CD14-positive monocyte (primary cell): ENCODE measurements at regions not wholly inside any gene's neighbourhood (a gene's known extent, or its start where the extent isn't known, plus 50 kb on each side); places are given as distances from the start of the nearest gene placed in this dataset.

ENCODE experiments used
- DNase-seq, 3 donors: peaks; one replicate each; pipeline ENCODE4 v3.0.0-alpha.2; 2011 to 2022
- H2AFZ ChIP-seq: 2 replicates; pipeline ENCODE4 v1.6.0; 2012; ENCODE audit warnings: mild to moderate bottlenecking, low read depth, low read length, inconsistent platforms; ENCODE audit not compliant: insufficient read depth, poor library complexity, severe bottlenecking
- H3K27ac ChIP-seq, 2 donors: 1 replicate in 1 of 2; 2 replicates in 1 of 2; pipeline ENCODE4 v1.5.1; 2012 to 2013; ENCODE audit warnings: low read length in 2 of 2, control low read depth in 1 of 2, inconsistent platforms in 1 of 2, low read depth in 1 of 2, mild to moderate bottlenecking in 1 of 2
- H3K27me3 ChIP-seq, 2 donors: one replicate each; pipeline versions ENCODE4 v1.6.0 to v1.6.1; 2011 to 2013; ENCODE audit warnings: low read length in 2 of 2; ENCODE audit not compliant: control insufficient read depth in 2 of 2, insufficient read depth in 2 of 2
- H3K36me3 ChIP-seq, 2 donors: replicated peaks in 1 of 2; 1 replicate in 1 of 2; 2 replicates in 1 of 2; pipeline versions ENCODE4 v1.5.1 to v1.6.1; 2012 to 2013; ENCODE audit warnings: low read length in 2 of 2, control low read depth in 1 of 2, inconsistent platforms in 1 of 2, mild to moderate bottlenecking in 1 of 2; ENCODE audit not compliant: insufficient read depth in 2 of 2, control insufficient read depth in 1 of 2
- H3K4me1 ChIP-seq, 2 donors: 1 replicate in 1 of 2; 2 replicates in 1 of 2; pipeline versions ENCODE4 v1.5.1 to v1.6.1; 2012 to 2013; ENCODE audit warnings: low read length in 2 of 2, control low read depth in 1 of 2, inconsistent platforms in 1 of 2, mild to moderate bottlenecking in 1 of 2, moderate library complexity in 1 of 2; ENCODE audit not compliant: insufficient read depth in 2 of 2, control insufficient read depth in 1 of 2
- H3K4me2 ChIP-seq: replicated peaks from 2 replicates; pipeline ENCODE3; 2012; ENCODE audit warnings: low read length, moderate library complexity, mild to moderate bottlenecking; ENCODE audit not compliant: poor library complexity, severe bottlenecking; ENCODE audit errors: extremely low read depth
- H3K4me3 ChIP-seq, 3 experiments: fragments of 200-600 bp in 1 of 3; sonication (generic) in 1 of 3; replicated peaks in 1 of 3; 1 replicate in 2 of 3; 2 replicates in 1 of 3; pipeline ENCODE4 v1.5.1; 2011 to 2013; ENCODE audit warnings: low read length in 3 of 3, mild to moderate bottlenecking in 3 of 3, control low read depth in 2 of 3, low read depth in 2 of 3, inconsistent platforms in 1 of 3, moderate library complexity in 1 of 3
- H3K79me2 ChIP-seq: 2 replicates; pipeline ENCODE4 v1.6.0; 2012; ENCODE audit warnings: mild to moderate bottlenecking, control low read depth, inconsistent platforms, low read length, moderate library complexity; ENCODE audit not compliant: insufficient read depth
- H3K9ac ChIP-seq: 2 replicates; pipeline ENCODE4 v1.6.0; 2017; ENCODE audit warnings: low read length, mild to moderate bottlenecking; ENCODE audit not compliant: insufficient read depth, poor library complexity, severe bottlenecking
- H3K9me3 ChIP-seq, 2 donors: replicated peaks in 1 of 2; 1 replicate in 1 of 2; 2 replicates in 1 of 2; pipeline versions ENCODE4 v1.5.1 to v1.6.1; 2012 to 2013; ENCODE audit warnings: low read length in 2 of 2, control low read depth in 1 of 2; ENCODE audit not compliant: control insufficient read depth in 1 of 2, insufficient read depth in 1 of 2
- H4K20me1 ChIP-seq: 2 replicates; pipeline ENCODE4 v1.6.0; 2012; ENCODE audit warnings: mild to moderate bottlenecking, low read length, control low read depth, moderate library complexity; ENCODE audit not compliant: insufficient read depth
- H3K27ac Mint-ChIP-seq, 7 donors: one replicate each; pipeline ENCODE4 v1.8.0; 2020; ENCODE audit warnings: mild to moderate bottlenecking in 7 of 7, mixed read lengths in 7 of 7, moderate library complexity in 6 of 7, inconsistent platforms in 2 of 7
- H3K27me3 Mint-ChIP-seq, 3 donors: one replicate each; pipeline ENCODE4 v1.8.0; 2021 to 2022; ENCODE audit warnings: low read depth in 3 of 3, mild to moderate bottlenecking in 3 of 3, mixed read lengths in 3 of 3, moderate library complexity in 3 of 3, inconsistent platforms in 1 of 3
- H3K36me3 Mint-ChIP-seq, 2 donors: one replicate each; pipeline ENCODE4 v1.8.0; 2020; ENCODE audit warnings: mixed read lengths in 2 of 2, inconsistent platforms in 1 of 2, mild to moderate bottlenecking in 1 of 2
- H3K4me1 Mint-ChIP-seq: one replicate; pipeline ENCODE4 v1.8.0; 2020; ENCODE audit warnings: mild to moderate bottlenecking, mixed read lengths
- H3K4me3 Mint-ChIP-seq, 2 donors: one replicate each; pipeline ENCODE4 v1.8.0; 2020; ENCODE audit warnings: mild to moderate bottlenecking in 2 of 2, mixed read lengths in 2 of 2, moderate library complexity in 1 of 2
- H3K9me3 Mint-ChIP-seq, 7 donors: one replicate each; pipeline ENCODE4 v1.8.0; 2020 to 2022; ENCODE audit warnings: mixed read lengths in 7 of 7, mild to moderate bottlenecking in 6 of 7, moderate library complexity in 6 of 7, inconsistent platforms in 2 of 7
- CTCF ChIP-seq: fragments of 200-600 bp; IDR thresholded peaks from one replicate; pipeline ENCODE4 v1.8.0; 2022; ENCODE audit warnings: antibody characterized with exemption, mild to moderate bottlenecking
- WGBS: methylation state at CpG from one replicate; pipeline ENCODE4 v1.1.5; 2013; ENCODE audit warnings: missing lambda C conversion rate; ENCODE audit not compliant: insufficient coverage; 5-methylcytosine and 5-hydroxymethylcytosine counted together
- intact Hi-C, 2 donors: fragments of 100-400 bp; cut with micrococcal nuclease; formaldehyde crosslinking; loops; one replicate each; pipeline versions ENCODE4 v1.15.0 to v1.15.1; 2023

- H3K4me3 ChIP-seq: no peak overlapping the region
Observed at GRCh38 chr13:95361686-95362085, 60.4 kb upstream of the ABCC4 start.

GRCh38 chr13:95362666-95363065 lies 61.4 kb upstream of the ABCC4 start:
- Histone ChIP-seq H3K4me3 (no peak overlapping the region), H3K9me3 (peaks cover 0 to 3% of the 10 kb centered on the region in 2 donors), H3K4me1 (no peaks in the 10 kb centered on the region), H3K36me3 (no peaks in the 10 kb centered on the region), H3K79me2 (no peaks in the 10 kb centered on the region), H2AFZ (no peak overlapping the region), H4K20me1 (no peaks in the 10 kb centered on the region), H3K4me2 (no peak overlapping the region), H3K9ac (no peak overlapping the region), H3K27me3 (no peaks in the 10 kb centered on the region), H3K27ac (no peak overlapping the region)
- DNase-seq: no peak
- Mint-ChIP-seq H3K36me3 (no peaks in the 10 kb centered on the region), H3K4me1 (peaks cover 7% of the 10 kb centered on the region), H3K9me3 (peaks cover 0 to 12% (median 2%) of the 10 kb centered on the region in 7 donors), H3K4me3 (no peak overlapping the region), H3K27ac (no peak overlapping the region), H3K27me3 (peaks cover 0 to 6% (median 4%) of the 10 kb centered on the region in 3 donors)
- intact Hi-C loops: no loop called here
- no peak for TF ChIP-seq CTCF
- 100% methylated on average over 2 of the region's 5 CpGs for WGBS

More at GRCh38 chr13:95361686-95362085, 60.4 kb upstream of the ABCC4 start:
- Histone ChIP-seq H3K4me2 (no peak overlapping the region), H3K9me3 (peaks cover 0 to 3% of the 10 kb centered on the region in 2 donors), H4K20me1 (no peaks in the 10 kb centered on the region), H3K27me3 (no peaks in the 10 kb centered on the region), H3K27ac (no peak overlapping the region), H3K4me1 (no peaks in the 10 kb centered on the region), H3K9ac (no peak overlapping the region), H3K36me3 (no peaks in the 10 kb centered on the region), H2AFZ (no peak overlapping the region), H3K79me2 (no peaks in the 10 kb centered on the region)
- Mint-ChIP-seq H3K4me1 (no peaks in the 10 kb centered on the region), H3K27me3 (peaks cover 0 to 6% (median 4%) of the 10 kb centered on the region in 3 donors), H3K9me3 (peaks cover 0 to 16% (median 1%) of the 10 kb centered on the region in 7 donors), H3K4me3 (no peak overlapping the region), H3K36me3 (no peaks in the 10 kb centered on the region), H3K27ac (no peak overlapping the region)
- intact Hi-C loops: no loop called here
- no peak for DNase-seq
- no peak for TF ChIP-seq CTCF
- 0% methylated on average over 1 of the region's 3 CpGs for WGBS
